ENCODE measurements at regions not wholly inside any gene's neighbourhood (a gene's known extent, or its start where the extent isn't known, plus 50 kb on each side); places are given as distances from the start of the nearest gene placed in this dataset.

GRCh38 chr20:12893653-12894052, 115.1 kb upstream of the SPTLC3 start:
- TF ChIP-seq POLR2AphosphoS5 (IDR thresholded peaks at IDR 0.05; ENCODE audit: low read depth, low read length): no peak
- no peak for TF ChIP-seq POLR2A (IDR thresholded peaks at IDR 0.05; ENCODE audit: low read depth, low read length)
- TF ChIP-seq TAF1 (IDR thresholded peaks at IDR 0.05; ENCODE audit: low read depth, low read length): no peak
- no peak for TF ChIP-seq SPI1 (IDR thresholded peaks at IDR 0.05; ENCODE audit: low read depth, low read length)
- TF ChIP-seq POU2F2 (IDR thresholded peaks at IDR 0.05; ENCODE audit: low read depth, low read length): no peak

Data from GM12891 (cell line).